IMR-90 (cell line): ENCODE measurements at regions not wholly inside any gene's neighbourhood (a gene's known extent, or its start where the extent isn't known, plus 50 kb on each side); places are given as distances from the start of the nearest gene placed in this dataset.

ENCODE experiments used
- RFX5 ChIP-seq: IDR thresholded peaks from 2 replicates; pipeline ENCODE4 v1.8.0; 2012; ENCODE audit warnings: low read depth, mild to moderate bottlenecking, low read length, moderate library complexity
- TF ChIP-seq, protein P1 (sequence below): conservative IDR thresholded peaks from 2 replicates; pipeline ENCODE4 v1.5.1; 2012; ENCODE audit warnings: mild to moderate bottlenecking, low read depth, low read length, improper control_type of control experiment

GRCh38 chr15:101570241-101570640 lies 80.7 kb upstream of the PCSK6 start:
- TF ChIP-seq, protein P1, sequence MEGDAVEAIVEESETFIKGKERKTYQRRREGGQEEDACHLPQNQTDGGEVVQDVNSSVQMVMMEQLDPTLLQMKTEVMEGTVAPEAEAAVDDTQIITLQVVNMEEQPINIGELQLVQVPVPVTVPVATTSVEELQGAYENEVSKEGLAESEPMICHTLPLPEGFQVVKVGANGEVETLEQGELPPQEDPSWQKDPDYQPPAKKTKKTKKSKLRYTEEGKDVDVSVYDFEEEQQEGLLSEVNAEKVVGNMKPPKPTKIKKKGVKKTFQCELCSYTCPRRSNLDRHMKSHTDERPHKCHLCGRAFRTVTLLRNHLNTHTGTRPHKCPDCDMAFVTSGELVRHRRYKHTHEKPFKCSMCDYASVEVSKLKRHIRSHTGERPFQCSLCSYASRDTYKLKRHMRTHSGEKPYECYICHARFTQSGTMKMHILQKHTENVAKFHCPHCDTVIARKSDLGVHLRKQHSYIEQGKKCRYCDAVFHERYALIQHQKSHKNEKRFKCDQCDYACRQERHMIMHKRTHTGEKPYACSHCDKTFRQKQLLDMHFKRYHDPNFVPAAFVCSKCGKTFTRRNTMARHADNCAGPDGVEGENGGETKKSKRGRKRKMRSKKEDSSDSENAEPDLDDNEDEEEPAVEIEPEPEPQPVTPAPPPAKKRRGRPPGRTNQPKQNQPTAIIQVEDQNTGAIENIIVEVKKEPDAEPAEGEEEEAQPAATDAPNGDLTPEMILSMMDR: no peak
- no peak for TF ChIP-seq RFX5
